ENCODE measurements at regions not wholly inside any gene's neighbourhood (a gene's known extent, or its start where the extent isn't known, plus 50 kb on each side); places are given as distances from the start of the nearest gene placed in this dataset.

DNA sequence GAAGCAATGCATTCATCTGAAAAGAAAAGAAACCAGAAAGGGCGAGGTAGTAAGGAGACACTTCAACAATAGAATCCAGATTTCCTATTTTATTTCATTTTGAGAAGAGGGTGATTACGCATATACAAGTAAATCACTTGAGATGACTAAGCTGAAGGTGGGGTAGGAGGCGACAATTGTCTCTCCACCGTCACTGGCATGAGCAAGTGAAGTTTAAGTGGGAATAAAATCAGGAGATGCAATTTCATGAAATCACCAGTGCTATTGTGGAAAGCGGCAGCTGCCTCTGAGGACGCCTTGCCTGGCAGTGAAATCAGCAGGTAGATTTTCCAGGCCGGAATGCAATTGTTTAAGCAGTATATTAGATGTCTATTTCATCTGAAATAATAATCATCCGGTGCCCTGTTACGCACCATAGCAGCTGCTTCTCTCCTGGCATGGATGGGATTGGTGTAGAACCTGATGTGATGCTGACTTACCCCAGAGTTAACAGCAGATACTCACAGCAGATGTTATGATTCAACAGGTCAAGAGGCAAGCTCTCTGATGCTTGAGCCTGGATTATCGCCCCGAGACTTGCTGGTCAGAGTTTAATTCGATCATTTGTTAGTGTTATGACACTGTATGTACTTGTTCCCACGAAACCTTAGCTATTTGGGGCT, 64.3 kb downstream of the RASL11A start:
- TF ChIP-seq CTCF (conservative IDR thresholded peaks at IDR 0.05; ENCODE audit: low read depth in 2 of 2), result no peak
- TF ChIP-seq EZH2phosphoT487 (IDR thresholded peaks at IDR 0.05; ENCODE audit: unreplicated experiment), result no peak
- TF ChIP-seq REST (IDR thresholded peaks at IDR 0.05; ENCODE audit: unreplicated experiment), result no peak
- no peak for TF ChIP-seq EZH2 (IDR thresholded peaks at IDR 0.05; ENCODE audit: low read depth, unreplicated experiment)
- TF ChIP-seq POLR2AphosphoS5 (IDR thresholded peaks at IDR 0.05; ENCODE audit: low read depth), result no peak
- no peak for TF ChIP-seq CREB1 (CRISPR knock-in tag; IDR thresholded peaks at IDR 0.05; ENCODE audit: low read depth)
- TF ChIP-seq NANOG (IDR thresholded peaks at IDR 0.05; ENCODE audit: borderline replicate concordance), result no peak
- TF ChIP-seq STAT1 (IDR thresholded peaks at IDR 0.05; ENCODE audit: unreplicated experiment), result no peak
- TF ChIP-seq ZNF331 (CRISPR knock-in tag; IDR thresholded peaks at IDR 0.05; ENCODE audit: low read depth), result no peak
- TF ChIP-seq JUNB (IDR thresholded peaks at IDR 0.05; ENCODE audit: unreplicated experiment), result no peak
- TF ChIP-seq ZNF462 (CRISPR knock-in tag; IDR thresholded peaks at IDR 0.05), result no peak
- TF ChIP-seq ETS1 (IDR thresholded peaks at IDR 0.05), result no peak

Measured in GM23338 (cell line).